Fibroblast of lung (primary cell): ENCODE measurements at regions not wholly inside any gene's neighbourhood (a gene's known extent, or its start where the extent isn't known, plus 50 kb on each side); places are given as distances from the start of the nearest gene placed in this dataset.

ENCODE experiments used
- DNase-seq, 2 donors: peaks; one replicate each; pipeline versions ENCODE4 v3.0.0 to v3.0.0-alpha.2; 2010; ENCODE audit warnings: low read depth in 2 of 2
- H2AFZ ChIP-seq: 2 replicates; pipeline ENCODE4 v1.5.1; 2012; ENCODE audit warnings: low read length, control low read depth, inconsistent platforms
- H3K27ac ChIP-seq: 2 replicates; pipeline ENCODE4 v1.5.1; 2011; ENCODE audit warnings: low read length, control low read depth; ENCODE audit not compliant: insufficient read depth
- H3K27me3 ChIP-seq: 2 replicates; pipeline ENCODE4 v1.5.1; 2011; ENCODE audit warnings: mild to moderate bottlenecking, low read length; ENCODE audit not compliant: control insufficient read depth, insufficient read depth
- H3K36me3 ChIP-seq: 2 replicates; pipeline ENCODE4 v1.5.1; 2011; ENCODE audit warnings: low read length; ENCODE audit not compliant: control insufficient read depth, insufficient read depth
- H3K4me1 ChIP-seq: 2 replicates; pipeline ENCODE4 v1.5.1; 2011; ENCODE audit warnings: low read length; ENCODE audit not compliant: control insufficient read depth, insufficient read depth; ENCODE audit errors: extremely low read depth
- H3K4me2 ChIP-seq: 2 replicates; pipeline ENCODE4 v1.5.1; 2011; ENCODE audit warnings: low read length, control low read depth; ENCODE audit not compliant: insufficient read depth; ENCODE audit errors: extremely low read depth
- H3K4me3 ChIP-seq, 4 experiments: fragments of 200-600 bp in 1 of 4; sonication (generic) in 1 of 4; replicated peaks in 1 of 4; 2 replicates each; pipeline ENCODE4 v1.5.1; 2011 to 2016; ENCODE audit warnings: low read length in 4 of 4, low read depth in 3 of 4, mild to moderate bottlenecking in 3 of 4, control low read depth in 2 of 4, inconsistent platforms in 1 of 4, mixed read lengths in 1 of 4; ENCODE audit not compliant: insufficient read depth in 1 of 4; ENCODE audit errors: control extremely low read depth in 1 of 4
- H3K79me2 ChIP-seq: 2 replicates; pipeline ENCODE4 v1.5.1; 2012; ENCODE audit warnings: mild to moderate bottlenecking, low read length, inconsistent platforms; ENCODE audit not compliant: control insufficient read depth, insufficient read depth
- H3K9ac ChIP-seq: 2 replicates; pipeline ENCODE4 v1.5.1; 2011; ENCODE audit warnings: mild to moderate bottlenecking, low read length, control low read depth; ENCODE audit not compliant: insufficient read depth
- H3K9me3 ChIP-seq: 2 replicates; pipeline ENCODE4 v1.5.1; 2012; ENCODE audit warnings: low read depth, low read length; ENCODE audit not compliant: control insufficient read depth, insufficient read depth
- H4K20me1 ChIP-seq: 2 replicates; pipeline ENCODE4 v1.5.1; 2011; ENCODE audit warnings: low read length; ENCODE audit not compliant: control insufficient read depth, insufficient read depth; ENCODE audit errors: extremely low read depth
- EZH2 ChIP-seq: IDR thresholded peaks from 2 replicates; pipeline ENCODE4 v1.5.1; 2012; ENCODE audit warnings: low read length, control low read depth, mild to moderate bottlenecking; ENCODE audit errors: missing control alignments
- TF ChIP-seq, protein P1 (sequence below), 2 donors: IDR thresholded peaks in 1 of 2; conservative IDR thresholded peaks in 1 of 2; 1 replicate in 1 of 2; 2 replicates in 1 of 2; pipeline ENCODE4 v1.5.1; 2011 to 2012; ENCODE audit warnings: low read length in 2 of 2, control low read depth in 1 of 2, inconsistent platforms in 1 of 2, low read depth in 1 of 2, mild to moderate bottlenecking in 1 of 2

GRCh38 chrX:39724544-39724943, 373.2 kb downstream of the BCOR start:
- Histone ChIP-seq H3K79me2 (no peaks in the 10 kb centered on the region), H3K4me1 (peaks cover 3% of the 10 kb centered on the region), H3K4me2 (no peak overlapping the region), H3K9ac (no peak overlapping the region), H2AFZ (no peak overlapping the region), H3K4me3 (no peak overlapping the region), H3K27me3 (peaks cover 4% of the 10 kb centered on the region), H3K36me3 (no peaks in the 10 kb centered on the region), H3K9me3 (no peaks in the 10 kb centered on the region), H4K20me1 (no peaks in the 10 kb centered on the region), H3K27ac (no peak overlapping the region)
- TF ChIP-seq EZH2, result no peak
- TF ChIP-seq, protein P1, sequence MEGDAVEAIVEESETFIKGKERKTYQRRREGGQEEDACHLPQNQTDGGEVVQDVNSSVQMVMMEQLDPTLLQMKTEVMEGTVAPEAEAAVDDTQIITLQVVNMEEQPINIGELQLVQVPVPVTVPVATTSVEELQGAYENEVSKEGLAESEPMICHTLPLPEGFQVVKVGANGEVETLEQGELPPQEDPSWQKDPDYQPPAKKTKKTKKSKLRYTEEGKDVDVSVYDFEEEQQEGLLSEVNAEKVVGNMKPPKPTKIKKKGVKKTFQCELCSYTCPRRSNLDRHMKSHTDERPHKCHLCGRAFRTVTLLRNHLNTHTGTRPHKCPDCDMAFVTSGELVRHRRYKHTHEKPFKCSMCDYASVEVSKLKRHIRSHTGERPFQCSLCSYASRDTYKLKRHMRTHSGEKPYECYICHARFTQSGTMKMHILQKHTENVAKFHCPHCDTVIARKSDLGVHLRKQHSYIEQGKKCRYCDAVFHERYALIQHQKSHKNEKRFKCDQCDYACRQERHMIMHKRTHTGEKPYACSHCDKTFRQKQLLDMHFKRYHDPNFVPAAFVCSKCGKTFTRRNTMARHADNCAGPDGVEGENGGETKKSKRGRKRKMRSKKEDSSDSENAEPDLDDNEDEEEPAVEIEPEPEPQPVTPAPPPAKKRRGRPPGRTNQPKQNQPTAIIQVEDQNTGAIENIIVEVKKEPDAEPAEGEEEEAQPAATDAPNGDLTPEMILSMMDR (conservative IDR thresholded peaks at IDR 0.05 in 1 of 2, IDR thresholded peaks at IDR 0.05 in 1 of 2; ENCODE audit: low read depth in 1 of 2, low read length in 2 of 2), result no peak
- DNase-seq, result no peak

DNA sequence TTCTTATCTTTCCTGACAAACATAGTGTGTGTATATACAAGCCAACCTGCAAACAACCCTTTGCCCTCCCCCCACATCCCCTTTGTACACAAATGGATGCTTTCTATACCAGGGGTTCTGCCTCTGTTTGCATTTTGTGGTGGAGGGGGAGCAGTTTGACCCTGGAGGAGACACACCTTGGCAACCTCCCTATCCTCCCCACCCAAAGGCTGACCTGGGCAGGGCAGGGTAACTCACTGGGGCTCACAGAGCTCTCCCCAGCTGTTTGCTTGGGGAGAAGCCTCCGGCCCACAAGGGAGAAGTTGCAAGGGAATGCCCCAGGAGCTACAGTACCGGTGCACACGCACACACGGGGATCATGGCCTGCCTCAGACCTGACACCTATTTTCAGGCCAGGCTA, 372.6 kb downstream of the BCOR start:
- Histone ChIP-seq H3K27ac (no peak overlapping the region), H3K27me3 (peaks cover 4% of the 10 kb centered on the region), H3K4me3 (no peak overlapping the region), H3K4me2 (no peak overlapping the region), H3K4me1 (peaks cover 3% of the 10 kb centered on the region), H3K9me3 (no peaks in the 10 kb centered on the region), H3K36me3 (no peaks in the 10 kb centered on the region), H3K9ac (no peak overlapping the region), H4K20me1 (no peaks in the 10 kb centered on the region), H2AFZ (no peak overlapping the region), H3K79me2 (no peaks in the 10 kb centered on the region)
- no peak for TF ChIP-seq EZH2
- TF ChIP-seq, protein P1 (conservative IDR thresholded peaks at IDR 0.05 in 1 of 2, IDR thresholded peaks at IDR 0.05 in 1 of 2; ENCODE audit: low read depth in 1 of 2, low read length in 2 of 2), result no peak
- DNase-seq, result no peak

DNA sequence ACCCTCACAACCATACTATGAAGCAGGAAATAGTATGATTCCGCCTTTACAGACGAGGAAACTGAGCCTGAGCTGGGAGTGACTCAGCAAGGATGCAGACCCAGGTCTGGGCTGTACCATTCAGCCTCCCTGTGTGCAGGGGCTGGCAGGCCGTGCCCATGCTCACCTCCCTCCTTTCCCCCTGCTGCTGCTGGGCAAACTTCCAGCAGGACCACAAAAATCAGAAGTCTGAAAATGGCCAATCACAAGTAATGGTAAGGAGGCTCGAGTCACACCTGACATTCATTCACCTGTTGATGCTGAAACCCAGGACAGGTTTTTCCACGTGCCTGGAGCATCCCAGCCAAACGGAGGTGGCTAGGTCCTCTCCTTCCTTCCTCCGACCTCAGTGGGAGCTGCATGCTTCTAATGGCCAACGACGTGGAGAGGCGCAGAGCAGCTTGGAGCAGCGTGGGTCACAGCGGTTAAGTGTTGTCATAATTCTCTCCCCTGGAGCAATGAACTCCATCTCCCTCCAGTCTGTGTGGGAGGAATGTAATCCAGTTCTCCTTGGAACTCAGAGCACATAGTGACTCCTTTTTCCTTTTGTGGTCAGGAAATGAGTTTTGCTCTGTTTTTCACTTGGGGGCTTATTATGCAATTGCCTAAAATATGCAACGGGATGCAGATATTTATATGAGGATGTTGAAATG, 371.7 kb downstream of the BCOR start:
- H2AFZ ChIP-seq, result no peak overlapping the region
- peaks cover 4% of the 10 kb centered on the region for H3K27me3 ChIP-seq
- H3K9me3 ChIP-seq, result no peaks in the 10 kb centered on the region
- no peaks in the 10 kb centered on the region for H4K20me1 ChIP-seq
- TF ChIP-seq EZH2, result no peak
- TF ChIP-seq, protein P1 (conservative IDR thresholded peaks at IDR 0.05 in 1 of 2, IDR thresholded peaks at IDR 0.05 in 1 of 2; ENCODE audit: low read depth in 1 of 2, low read length in 2 of 2), result no peak
- no peaks in the 10 kb centered on the region for H3K79me2 ChIP-seq
- no peaks in the 10 kb centered on the region for H3K36me3 ChIP-seq
- no peak overlapping the region for H3K9ac ChIP-seq
- no peak overlapping the region for H3K4me3 ChIP-seq
- H3K4me2 ChIP-seq, result no peak overlapping the region
- peak; percentile 71 to 89 for DNase-seq
- peaks cover 5% of the 10 kb centered on the region for H3K4me1 ChIP-seq
- H3K27ac ChIP-seq, result no peak overlapping the region
